ENCODE measurements at regions not wholly inside any gene's neighbourhood (a gene's known extent, or its start where the extent isn't known, plus 50 kb on each side); places are given as distances from the start of the nearest gene placed in this dataset.

- in situ Hi-C loops (cut with MboI; ENCODE audit: low sequenced_read_pairs), result no loop called here
Observed at GRCh38 chr18:5091741-5092140, 105.3 kb downstream of the AKAIN1 start.

GRCh38 chr18:5075297-5075696, 121.8 kb downstream of the AKAIN1 start:
- in situ Hi-C loops (cut with MboI; ENCODE audit: low sequenced_read_pairs), result no loop called here

GRCh38 chr18:5073026-5073944, 123.8 kb downstream of the AKAIN1 start:
- in situ Hi-C loops (cut with MboI; ENCODE audit: low sequenced_read_pairs), result loop anchor here (25.0 kb wide), 1 partner anchor 986 kb away; no protein-coding TSS in a partner anchor

- in situ Hi-C loops (cut with MboI; ENCODE audit: low sequenced_read_pairs), result loop anchor here (25.0 kb wide), 1 partner anchor 982 kb away; no protein-coding TSS in a partner anchor
Observed at GRCh38 chr18:5068851-5069250, 128.2 kb downstream of the AKAIN1 start.

GRCh38 chr18:5066380-5066977, 130.6 kb downstream of the AKAIN1 start:
- in situ Hi-C loops (cut with MboI; ENCODE audit: low sequenced_read_pairs), result loop anchor here (25.0 kb wide), 1 partner anchor 979 kb away; no protein-coding TSS in a partner anchor

- in situ Hi-C loops (cut with MboI; ENCODE audit: low sequenced_read_pairs), result loop anchor here (25.0 kb wide), 1 partner anchor 978 kb away; no protein-coding TSS in a partner anchor
Observed at GRCh38 chr18:5065615-5066014, 131.4 kb downstream of the AKAIN1 start.

GRCh38 chr18:5064841-5065370, 132.2 kb downstream of the AKAIN1 start:
- in situ Hi-C loops (cut with MboI; ENCODE audit: low sequenced_read_pairs), result loop anchor here (25.0 kb wide), 1 partner anchor 978 kb away; no protein-coding TSS in a partner anchor

- in situ Hi-C loops (cut with MboI; ENCODE audit: low sequenced_read_pairs), result loop anchor here (25.0 kb wide), 1 partner anchor 974 kb away; no protein-coding TSS in a partner anchor
Observed at GRCh38 chr18:5061785-5062184, 135.3 kb downstream of the AKAIN1 start.

GRCh38 chr18:5060543-5060942, 136.5 kb downstream of the AKAIN1 start:
- in situ Hi-C loops (cut with MboI; ENCODE audit: low sequenced_read_pairs), result loop anchor here (25.0 kb wide), 1 partner anchor 973 kb away; no protein-coding TSS in a partner anchor

GRCh38 chr18:5059696-5060032, 137.4 kb downstream of the AKAIN1 start:
- in situ Hi-C loops (cut with MboI; ENCODE audit: low sequenced_read_pairs), result loop anchor here (25.0 kb wide), 1 partner anchor 972 kb away; no protein-coding TSS in a partner anchor

- in situ Hi-C loops (cut with MboI; ENCODE audit: low sequenced_read_pairs), result loop anchor here (25.0 kb wide), 1 partner anchor 972 kb away; no protein-coding TSS in a partner anchor
Observed at GRCh38 chr18:5058768-5059695, 138.0 kb downstream of the AKAIN1 start.

GRCh38 chr18:5057386-5058348, 139.4 kb downstream of the AKAIN1 start:
- in situ Hi-C loops (cut with MboI; ENCODE audit: low sequenced_read_pairs), result loop anchor here (25.0 kb wide), 1 partner anchor 970 kb away; no protein-coding TSS in a partner anchor

GRCh38 chr18:5052491-5052890, 144.6 kb downstream of the AKAIN1 start:
- in situ Hi-C loops (cut with MboI; ENCODE audit: low sequenced_read_pairs), result loop anchor here (25.0 kb wide), 1 partner anchor 965 kb away; no protein-coding TSS in a partner anchor

GRCh38 chr18:5051207-5051606, 145.8 kb downstream of the AKAIN1 start:
- in situ Hi-C loops (cut with MboI; ENCODE audit: low sequenced_read_pairs), result loop anchor here (25.0 kb wide), 1 partner anchor 964 kb away; no protein-coding TSS in a partner anchor

GRCh38 chr18:5049124-5049523, 147.9 kb downstream of the AKAIN1 start:
- in situ Hi-C loops (cut with MboI; ENCODE audit: low sequenced_read_pairs), result no loop called here

GRCh38 chr18:5040476-5040875, 156.6 kb downstream of the AKAIN1 start:
- in situ Hi-C loops (cut with MboI; ENCODE audit: low sequenced_read_pairs), result no loop called here

- in situ Hi-C loops (cut with MboI; ENCODE audit: low sequenced_read_pairs), result no loop called here
Observed at GRCh38 chr18:5036523-5036922, 160.5 kb downstream of the AKAIN1 start.

GRCh38 chr18:5031216-5031615, 165.8 kb downstream of the AKAIN1 start:
- in situ Hi-C loops (cut with MboI; ENCODE audit: low sequenced_read_pairs), result no loop called here

GRCh38 chr18:5030636-5031035, 166.4 kb downstream of the AKAIN1 start:
- in situ Hi-C loops (cut with MboI; ENCODE audit: low sequenced_read_pairs), result no loop called here
